ENCODE measurements at regions not wholly inside any gene's neighbourhood (a gene's known extent, or its start where the extent isn't known, plus 50 kb on each side); places are given as distances from the start of the nearest gene placed in this dataset.

GRCh38 chr13:103188713-103189326 lies 122.6 kb upstream of the SLC10A2 start:
- H3K9me3 ChIP-seq (ENCODE audit: insufficient read depth, low read length): no peaks in the 10 kb centered on the region
- no peaks in the 10 kb centered on the region for H3K4me1 ChIP-seq (ENCODE audit: insufficient read depth, insufficient read length)
- TF ChIP-seq SUZ12 (IDR thresholded peaks at IDR 0.05; ENCODE audit: extremely low read depth, insufficient read depth, insufficient read length) (no peak), ZNF274 (IDR thresholded peaks at IDR 0.05; ENCODE audit: low read depth, low read length) (no peak)
- H3K4me3 ChIP-seq (ENCODE audit: insufficient read length, low read depth): no peak overlapping the region
- no peaks in the 10 kb centered on the region for H3K36me3 ChIP-seq (ENCODE audit: insufficient read depth, insufficient read length, low read length)
- DNase-seq (ENCODE audit: low read depth, low spot score): no peak
- no peak overlapping the region for H3K9ac ChIP-seq (ENCODE audit: insufficient read length, low read depth)
- no peaks in the 10 kb centered on the region for H3K27me3 ChIP-seq (ENCODE audit: insufficient read depth, insufficient read length)

DNA sequence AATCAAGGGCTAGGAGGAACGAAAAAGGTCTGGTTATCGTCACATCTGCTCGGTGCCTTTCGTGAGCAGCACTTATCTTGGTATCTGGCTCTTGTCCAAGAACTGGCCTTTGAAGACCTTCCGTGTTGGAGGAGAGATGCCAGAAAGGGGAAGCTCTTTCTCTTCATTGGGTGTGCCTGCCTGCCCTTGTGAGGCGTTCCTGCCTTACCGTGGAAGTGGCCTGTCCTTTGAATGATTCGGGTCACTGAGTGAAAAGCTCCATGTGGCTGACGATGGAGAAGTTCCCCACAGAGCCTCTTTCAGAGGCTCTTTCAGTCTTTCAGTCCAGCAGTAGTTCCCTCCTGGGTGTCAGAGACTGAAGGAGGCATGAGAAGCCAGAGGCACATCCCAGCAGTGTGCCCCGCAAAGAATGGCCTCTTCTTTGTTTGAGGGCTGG lies 121.5 kb upstream of the SLC10A2 start:
- no peak for TF ChIP-seq ZNF274 (IDR thresholded peaks at IDR 0.05; ENCODE audit: low read depth, low read length)
- TF ChIP-seq YY1 (IDR thresholded peaks at IDR 0.05; ENCODE audit: insufficient read depth, insufficient read length): no peak
- no peak for TF ChIP-seq SUZ12 (IDR thresholded peaks at IDR 0.05; ENCODE audit: extremely low read depth, insufficient read depth, insufficient read length)
- DNase-seq (ENCODE audit: low read depth, low spot score): no peak
- H3K4me1 ChIP-seq (ENCODE audit: insufficient read depth, insufficient read length): no peaks in the 10 kb centered on the region
- H3K27me3 ChIP-seq (ENCODE audit: insufficient read depth, insufficient read length): no peaks in the 10 kb centered on the region
- no peak overlapping the region for H3K9ac ChIP-seq (ENCODE audit: insufficient read length, low read depth)
- no peaks in the 10 kb centered on the region for H3K9me3 ChIP-seq (ENCODE audit: insufficient read depth, low read length)
- no peaks in the 10 kb centered on the region for H3K36me3 ChIP-seq (ENCODE audit: insufficient read depth, insufficient read length, low read length)
- no peak overlapping the region for H3K4me3 ChIP-seq (ENCODE audit: insufficient read length, low read depth)

DNA sequence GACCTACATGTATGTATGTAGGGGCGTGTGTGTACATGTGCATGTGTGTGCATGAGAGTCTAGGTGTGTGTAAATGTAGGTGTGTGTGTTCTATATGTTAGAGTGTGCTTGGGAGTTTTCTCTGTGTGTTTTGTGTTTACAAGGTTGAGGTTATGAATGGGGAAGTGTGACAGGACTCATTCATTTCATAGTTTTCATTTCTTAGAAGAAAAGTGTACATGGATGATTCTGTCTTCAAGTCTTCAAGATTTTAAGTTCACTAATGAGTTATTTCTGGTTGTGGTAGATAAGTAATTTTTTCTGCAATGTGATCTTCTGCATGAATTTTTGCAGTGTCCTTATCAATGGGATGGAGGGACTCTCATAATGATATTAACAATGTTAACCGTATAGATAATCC lies 118.2 kb upstream of the SLC10A2 start:
- Histone ChIP-seq H3K9ac (ENCODE audit: insufficient read length, low read depth) (no peak overlapping the region), H3K36me3 (ENCODE audit: insufficient read depth, insufficient read length, low read length) (no peaks in the 10 kb centered on the region), H3K27me3 (ENCODE audit: insufficient read depth, insufficient read length) (no peaks in the 10 kb centered on the region), H3K4me3 (ENCODE audit: insufficient read length, low read depth) (no peak overlapping the region), H3K4me1 (ENCODE audit: insufficient read depth, insufficient read length) (no peaks in the 10 kb centered on the region), H3K9me3 (ENCODE audit: insufficient read depth, low read length) (no peaks in the 10 kb centered on the region)
- DNase-seq (ENCODE audit: low read depth, low spot score): no peak
- TF ChIP-seq ZNF274 (IDR thresholded peaks at IDR 0.05; ENCODE audit: low read depth, low read length) (no peak), SUZ12 (IDR thresholded peaks at IDR 0.05; ENCODE audit: extremely low read depth, insufficient read depth, insufficient read length) (no peak), YY1 (IDR thresholded peaks at IDR 0.05; ENCODE audit: insufficient read depth, insufficient read length) (no peak)

DNA sequence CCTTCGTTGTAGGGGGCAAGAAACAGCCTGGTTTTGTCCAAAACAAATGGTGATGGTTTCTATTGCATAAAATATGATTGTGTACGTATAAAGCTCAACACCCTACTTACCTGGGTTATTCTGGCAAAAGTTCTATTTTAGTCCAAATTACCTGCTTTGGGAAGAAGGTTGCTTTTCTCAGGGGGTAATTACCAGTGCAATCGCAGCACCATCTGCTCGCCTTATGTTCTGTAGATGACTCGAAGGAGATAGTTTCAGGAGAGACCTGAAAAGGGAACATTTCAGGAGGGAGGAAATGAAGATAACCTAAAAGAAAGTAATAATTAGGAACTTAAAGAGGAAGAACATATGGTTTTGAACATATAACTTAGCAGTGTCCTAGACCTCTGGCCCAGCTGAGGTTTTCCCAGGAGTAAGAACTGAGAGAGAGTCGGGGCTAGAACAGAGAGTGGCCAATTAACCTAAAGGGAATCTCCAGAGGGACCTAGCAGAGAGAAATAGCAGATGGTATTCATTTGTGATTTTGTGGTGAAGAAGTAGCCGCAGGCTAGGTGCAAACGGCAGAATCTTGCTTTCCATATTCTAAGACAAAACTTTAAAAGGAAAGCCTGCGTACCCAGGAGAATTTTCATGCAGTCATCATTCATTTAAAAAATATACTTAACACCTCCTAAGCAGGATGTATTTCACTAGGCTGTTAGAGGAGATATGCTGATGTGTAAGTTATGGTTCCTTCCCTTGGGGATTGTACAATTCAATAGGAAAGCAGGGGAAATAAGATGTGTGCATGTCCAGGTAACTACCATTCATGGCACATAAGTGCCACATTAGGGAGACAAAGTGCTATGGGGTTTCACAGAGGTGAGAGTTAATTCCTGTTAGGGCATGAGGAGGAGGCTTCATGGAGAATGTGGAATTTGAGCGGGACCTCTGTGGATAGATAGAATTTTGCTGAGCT lies 113.0 kb upstream of the SLC10A2 start:
- no peaks in the 10 kb centered on the region for H3K4me1 ChIP-seq (ENCODE audit: insufficient read depth, insufficient read length)
- no peak overlapping the region for H3K9ac ChIP-seq (ENCODE audit: insufficient read length, low read depth)
- no peaks in the 10 kb centered on the region for H3K36me3 ChIP-seq (ENCODE audit: insufficient read depth, insufficient read length, low read length)
- no peaks in the 10 kb centered on the region for H3K27me3 ChIP-seq (ENCODE audit: insufficient read depth, insufficient read length)
- no peaks in the 10 kb centered on the region; the same call in 1 of the 2 replicates for H3K9me3 ChIP-seq (ENCODE audit: insufficient read depth, low read length)
- no peak overlapping the region for H3K4me3 ChIP-seq (ENCODE audit: insufficient read length, low read depth)
- TF ChIP-seq YY1 (IDR thresholded peaks at IDR 0.05; ENCODE audit: insufficient read depth, insufficient read length): no peak
- no peak for TF ChIP-seq SUZ12 (IDR thresholded peaks at IDR 0.05; ENCODE audit: extremely low read depth, insufficient read depth, insufficient read length)
- no peak for TF ChIP-seq ZNF274 (IDR thresholded peaks at IDR 0.05; ENCODE audit: low read depth, low read length)
- DNase-seq (ENCODE audit: low read depth, low spot score): no peak

DNA sequence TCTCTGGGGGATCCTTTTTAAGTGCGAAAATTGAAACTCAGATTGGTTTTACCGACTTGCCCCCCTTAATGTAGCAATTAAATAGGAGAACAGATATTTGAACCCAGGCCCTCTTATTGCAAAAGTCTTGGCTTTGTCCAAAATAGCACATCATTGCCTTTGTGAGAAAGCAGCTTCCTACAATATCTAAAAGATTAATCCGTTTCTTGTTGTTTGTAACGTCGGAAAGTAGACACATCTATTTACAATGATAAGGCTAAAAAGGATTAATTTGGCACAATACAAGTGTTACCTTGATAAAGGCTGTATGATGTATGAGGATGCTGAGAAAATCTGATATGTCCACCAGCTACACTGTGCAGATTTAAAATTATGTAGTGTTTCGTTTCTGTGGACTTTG lies 108.7 kb upstream of the SLC10A2 start:
- Histone ChIP-seq H3K4me1 (ENCODE audit: insufficient read depth, insufficient read length) (no peaks in the 10 kb centered on the region), H3K4me3 (ENCODE audit: insufficient read length, low read depth) (no peak overlapping the region), H3K36me3 (ENCODE audit: insufficient read depth, insufficient read length, low read length) (no peaks in the 10 kb centered on the region), H3K27me3 (ENCODE audit: insufficient read depth, insufficient read length) (no peaks in the 10 kb centered on the region), H3K9ac (ENCODE audit: insufficient read length, low read depth) (no peak overlapping the region), H3K9me3 (ENCODE audit: insufficient read depth, low read length) (no peaks in the 10 kb centered on the region; the same call in 1 of the 2 replicates)
- no peak for DNase-seq (ENCODE audit: low read depth, low spot score)
- TF ChIP-seq SUZ12 (IDR thresholded peaks at IDR 0.05; ENCODE audit: extremely low read depth, insufficient read depth, insufficient read length): no peak
- TF ChIP-seq YY1 (IDR thresholded peaks at IDR 0.05; ENCODE audit: insufficient read depth, insufficient read length): no peak
- no peak for TF ChIP-seq ZNF274 (IDR thresholded peaks at IDR 0.05; ENCODE audit: low read depth, low read length)

DNA sequence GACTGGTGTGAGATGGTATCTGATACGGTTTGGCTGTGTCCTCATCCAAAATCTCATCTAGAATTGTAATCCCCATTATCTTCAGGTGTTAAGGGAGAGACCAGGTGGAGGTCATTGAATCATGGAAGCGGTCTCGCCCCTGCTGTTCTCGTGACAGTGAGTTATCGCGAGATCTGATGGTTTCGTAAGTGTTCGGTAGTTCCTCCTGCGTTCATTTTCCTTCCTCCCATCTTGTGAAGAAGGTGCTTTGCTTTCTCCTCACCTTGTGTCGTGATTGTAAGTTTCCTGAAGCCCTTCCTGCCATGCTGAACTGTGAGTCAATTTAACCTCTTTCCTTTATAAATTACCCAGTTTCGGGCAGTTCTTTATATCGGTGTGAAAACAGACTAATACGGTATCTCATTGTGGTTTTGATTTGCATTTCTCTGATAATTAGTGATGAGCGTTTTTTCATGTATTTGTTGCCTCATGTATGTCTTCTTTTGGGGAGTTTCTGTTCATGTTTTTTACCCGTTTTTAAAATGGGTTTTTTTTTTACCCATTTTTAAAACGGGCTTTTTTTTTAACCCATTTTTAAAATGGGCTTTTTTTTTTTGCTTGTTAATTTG lies 102.8 kb upstream of the SLC10A2 start:
- TF ChIP-seq ZNF274 (IDR thresholded peaks at IDR 0.05; ENCODE audit: low read depth, low read length) (no peak), YY1 (IDR thresholded peaks at IDR 0.05; ENCODE audit: insufficient read depth, insufficient read length) (no peak), SUZ12 (IDR thresholded peaks at IDR 0.05; ENCODE audit: extremely low read depth, insufficient read depth, insufficient read length) (no peak)
- H3K9ac ChIP-seq (ENCODE audit: insufficient read length, low read depth): no peak overlapping the region
- no peak overlapping the region for H3K4me3 ChIP-seq (ENCODE audit: insufficient read length, low read depth)
- no peaks in the 10 kb centered on the region for H3K9me3 ChIP-seq (ENCODE audit: insufficient read depth, low read length)
- H3K36me3 ChIP-seq (ENCODE audit: insufficient read depth, insufficient read length, low read length): no peaks in the 10 kb centered on the region
- no peaks in the 10 kb centered on the region for H3K27me3 ChIP-seq (ENCODE audit: insufficient read depth, insufficient read length)
- H3K4me1 ChIP-seq (ENCODE audit: insufficient read depth, insufficient read length): no peaks in the 10 kb centered on the region
- no peak for DNase-seq (ENCODE audit: low read depth, low spot score)

DNA sequence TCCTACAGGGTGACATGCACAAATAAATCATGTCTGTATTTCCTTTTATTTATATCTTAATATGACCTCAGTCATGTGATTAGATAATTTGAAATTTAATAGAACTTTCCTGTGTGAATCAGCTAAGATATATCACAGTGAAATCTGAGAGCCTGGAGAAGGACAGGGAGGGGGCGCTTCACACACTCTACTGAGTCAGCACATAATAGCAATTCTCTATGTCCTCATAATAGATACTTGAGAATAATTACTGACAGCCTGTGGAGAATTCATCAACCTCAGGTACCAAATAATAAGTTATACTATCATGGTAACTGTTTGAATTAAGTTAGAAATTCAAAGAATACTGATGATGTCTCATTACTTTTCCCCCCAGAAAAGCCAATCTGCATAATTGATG lies 98.0 kb upstream of the SLC10A2 start:
- H3K27me3 ChIP-seq (ENCODE audit: insufficient read depth, insufficient read length): no peaks in the 10 kb centered on the region
- H3K36me3 ChIP-seq (ENCODE audit: insufficient read depth, insufficient read length, low read length): no peaks in the 10 kb centered on the region
- DNase-seq (ENCODE audit: low read depth, low spot score): no peak
- TF ChIP-seq SUZ12 (IDR thresholded peaks at IDR 0.05; ENCODE audit: extremely low read depth, insufficient read depth, insufficient read length): no peak
- TF ChIP-seq YY1 (IDR thresholded peaks at IDR 0.05; ENCODE audit: insufficient read depth, insufficient read length): no peak
- TF ChIP-seq ZNF274 (IDR thresholded peaks at IDR 0.05; ENCODE audit: low read depth, low read length): no peak
- H3K4me1 ChIP-seq (ENCODE audit: insufficient read depth, insufficient read length): no peaks in the 10 kb centered on the region
- H3K9me3 ChIP-seq (ENCODE audit: insufficient read depth, low read length): peaks cover 7% of the 10 kb centered on the region; the same call in 1 of the 2 replicates
- H3K4me3 ChIP-seq (ENCODE audit: insufficient read length, low read depth): no peak overlapping the region
- H3K9ac ChIP-seq (ENCODE audit: insufficient read length, low read depth): no peak overlapping the region
